DMS79 (cell line): ENCODE measurements at regions not wholly inside any gene's neighbourhood (a gene's known extent, or its start where the extent isn't known, plus 50 kb on each side); places are given as distances from the start of the nearest gene placed in this dataset.

ENCODE experiments used
- DNase-seq: peaks from one replicate; lab custom pipeline; 2025; lab: John Stamatoyannopoulos, UW

DNA sequence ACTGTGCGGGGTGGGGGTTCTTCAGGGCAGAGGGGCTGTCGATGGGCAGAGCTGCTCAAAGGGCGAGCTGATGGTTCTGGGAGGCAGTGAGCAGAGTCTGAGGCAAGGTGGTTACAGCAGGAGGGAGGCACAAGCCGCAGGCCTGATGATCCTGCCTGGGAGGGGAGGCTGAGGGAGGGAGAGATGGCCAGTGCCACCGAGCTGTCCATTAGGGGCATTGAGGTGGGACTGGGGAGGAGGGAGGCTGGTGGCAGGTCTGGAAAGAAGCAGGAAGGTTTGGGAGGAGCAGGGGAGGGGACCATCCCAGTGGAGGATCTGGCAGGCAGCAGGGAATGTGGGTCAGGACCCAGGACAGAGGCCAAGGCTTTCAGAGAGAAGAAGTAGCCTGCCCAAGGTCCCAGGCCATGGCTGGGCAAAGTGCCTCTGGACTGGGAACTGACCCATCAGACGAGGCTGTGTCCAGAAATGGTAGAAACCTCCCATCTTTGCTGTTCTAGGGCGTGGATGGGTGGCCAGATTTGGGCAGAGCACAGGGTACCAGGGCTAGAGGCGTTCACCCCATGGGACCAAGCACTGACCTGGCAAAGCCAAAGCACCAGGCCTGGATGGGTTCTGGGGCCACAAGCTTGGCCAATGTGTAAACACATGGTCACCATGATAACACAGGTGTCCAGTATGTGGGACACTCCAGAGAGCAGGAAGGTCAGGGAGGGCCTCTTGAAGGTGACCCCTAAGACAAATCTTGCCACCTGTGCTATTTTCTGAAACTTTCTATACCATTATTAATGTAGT lies 55.5 kb downstream of the INHBB start:
- no peak for DNase-seq

DNA sequence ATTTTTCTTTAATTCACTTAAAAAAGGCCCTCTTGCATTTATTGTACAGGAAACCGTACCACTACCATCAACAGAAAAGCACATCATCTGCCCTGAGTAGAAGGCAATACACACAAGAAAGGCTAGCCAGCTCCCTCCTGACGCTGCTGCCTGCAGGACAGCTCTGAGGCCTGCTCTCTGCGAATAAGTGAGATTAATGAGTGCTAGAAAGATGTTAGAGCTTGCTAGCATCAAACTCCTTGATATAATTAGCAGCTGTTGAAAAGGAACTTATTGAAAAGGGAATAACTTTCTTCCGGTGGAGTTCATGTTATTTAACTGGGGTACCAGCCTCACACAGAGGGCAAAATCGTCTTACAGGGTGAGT lies 56.1 kb downstream of the INHBB start:
- no peak for DNase-seq

DNA sequence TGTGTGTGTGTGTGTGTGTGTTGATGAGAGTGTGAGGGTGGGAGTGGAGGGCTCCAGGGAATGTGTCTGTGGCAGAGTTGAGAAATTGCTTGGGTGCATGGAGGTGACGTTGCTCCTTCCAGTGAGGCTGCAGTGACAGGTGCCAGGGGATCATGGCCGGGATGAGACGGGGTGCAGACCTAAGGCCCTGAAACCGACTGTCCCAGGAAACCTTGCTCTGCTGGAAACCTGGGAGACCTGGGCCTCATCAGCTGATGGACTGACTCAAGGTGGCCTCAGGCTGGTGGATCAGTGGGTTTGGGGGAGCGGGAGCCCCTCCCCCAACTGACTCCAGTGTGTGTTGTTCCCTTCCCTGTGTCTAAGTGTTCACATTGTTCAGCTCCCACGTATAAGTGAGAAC lies 56.6 kb downstream of the INHBB start:
- no peak for DNase-seq

DNA sequence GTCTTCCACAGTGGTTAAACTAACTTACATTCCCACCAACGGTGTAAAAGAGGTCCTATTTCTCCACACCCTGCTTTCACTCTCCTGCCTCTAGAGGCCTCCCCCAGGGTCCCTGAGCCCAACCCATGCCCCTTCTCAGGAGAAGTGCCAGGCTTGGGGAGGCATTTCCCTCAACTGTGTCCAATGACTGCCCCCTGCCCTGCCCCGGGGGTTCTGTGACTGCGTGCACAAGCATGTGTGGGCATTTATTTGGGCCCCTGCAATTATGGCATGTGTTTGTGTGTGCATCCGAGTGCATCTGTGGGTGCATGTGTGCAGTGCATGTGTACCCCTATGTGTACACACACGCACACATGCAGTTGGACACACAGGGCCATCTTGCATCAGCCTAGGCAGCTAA lies 57.3 kb downstream of the INHBB start:
- DNase-seq: no peak

DNA sequence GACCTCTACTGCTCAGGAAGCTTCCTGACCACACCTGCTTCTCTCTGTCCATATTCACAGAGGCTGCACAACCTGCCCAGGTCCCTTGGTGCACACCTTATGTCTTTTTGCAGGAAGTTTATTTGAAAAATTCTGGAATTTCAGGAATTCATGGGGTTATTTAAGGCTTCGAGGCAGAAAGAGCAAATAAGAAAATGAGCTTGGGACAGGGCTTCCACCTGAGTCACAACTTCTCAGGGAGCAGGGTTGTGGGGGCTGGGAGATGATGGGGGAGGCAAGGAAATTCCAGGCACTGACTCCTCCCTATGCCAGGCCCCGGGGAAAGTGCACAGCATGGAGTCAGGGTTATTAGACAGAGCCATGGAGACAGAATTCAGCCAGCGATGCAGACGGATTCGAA lies 57.7 kb downstream of the INHBB start:
- DNase-seq: no peak

DNA sequence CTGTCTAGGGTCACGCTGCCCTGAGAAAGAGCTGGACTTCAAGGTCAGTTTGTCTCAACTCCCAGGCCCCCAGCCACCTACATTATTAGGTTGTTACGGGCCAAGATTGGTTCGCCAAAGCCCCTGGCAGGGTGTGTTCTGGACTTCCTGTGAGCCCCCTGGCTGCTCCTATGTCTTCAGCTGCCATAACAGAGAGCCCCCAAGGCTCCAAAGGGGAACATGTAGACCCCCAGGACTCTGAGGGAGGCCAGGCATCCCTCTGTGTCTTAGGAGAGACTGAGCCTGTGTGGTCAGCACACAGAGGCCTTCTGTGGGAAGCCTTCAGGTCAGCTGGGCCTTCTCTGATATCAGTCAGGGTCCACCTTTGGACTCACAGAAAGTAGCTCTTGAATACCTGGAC lies 58.3 kb downstream of the INHBB start:
- no peak for DNase-seq

DNA sequence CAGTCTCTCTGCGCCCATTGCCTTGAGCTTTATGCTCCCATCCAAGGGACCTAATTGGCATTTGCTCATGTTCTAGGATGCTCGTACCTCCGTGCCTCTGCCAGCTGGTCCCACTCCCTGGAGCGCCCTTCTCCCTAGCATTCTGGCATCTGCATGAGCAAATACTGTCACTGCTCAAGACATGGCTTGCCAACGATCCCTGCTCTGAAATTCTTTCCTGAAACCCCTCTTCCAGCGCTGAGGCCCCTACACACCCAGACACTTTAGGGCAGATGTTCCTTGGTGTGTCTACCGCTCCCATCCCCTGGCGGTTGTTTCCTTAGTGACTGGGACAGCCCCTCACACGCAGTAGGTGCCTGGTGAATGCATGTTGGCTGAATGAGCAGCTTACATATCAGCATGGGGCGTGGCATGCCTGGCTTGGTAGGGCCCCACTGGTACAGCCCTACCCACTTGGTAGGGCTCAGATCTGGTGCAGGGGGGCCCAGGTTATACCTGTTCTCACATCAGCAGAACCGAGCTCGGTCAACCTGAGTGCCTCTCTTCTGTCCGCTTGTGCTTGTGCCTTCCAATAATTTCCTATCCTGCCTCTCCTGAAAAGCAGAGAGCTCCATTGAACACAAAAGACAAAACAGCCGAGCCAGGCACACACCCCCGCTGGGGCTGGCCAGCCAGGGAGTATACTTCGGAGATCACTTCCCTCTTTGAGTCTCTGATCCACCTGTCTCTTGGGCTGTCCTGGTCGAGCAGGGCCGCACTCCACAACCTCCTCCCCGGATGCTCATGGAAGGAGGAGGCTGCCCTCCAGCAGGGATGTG lies 59.2 kb downstream of the INHBB start:
- DNase-seq: no peak

DNA sequence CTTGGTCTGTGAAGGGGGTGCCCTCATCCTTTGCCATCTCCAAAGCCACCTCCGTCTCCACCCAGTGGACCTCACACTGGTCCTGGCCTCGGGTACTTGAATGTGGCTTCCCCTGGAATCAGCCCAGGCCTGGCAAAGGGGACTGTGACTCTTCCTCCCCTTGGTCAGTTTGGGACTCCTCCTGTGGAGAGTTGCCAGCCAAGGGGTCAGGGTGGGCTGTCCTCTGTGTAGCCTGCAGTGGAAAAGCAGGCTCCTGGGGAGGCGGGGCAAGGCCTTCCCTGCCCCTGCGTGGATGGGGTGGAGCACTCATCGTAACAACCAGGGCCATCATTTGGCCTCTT lies 59.8 kb downstream of the INHBB start:
- DNase-seq: no peak

DNA sequence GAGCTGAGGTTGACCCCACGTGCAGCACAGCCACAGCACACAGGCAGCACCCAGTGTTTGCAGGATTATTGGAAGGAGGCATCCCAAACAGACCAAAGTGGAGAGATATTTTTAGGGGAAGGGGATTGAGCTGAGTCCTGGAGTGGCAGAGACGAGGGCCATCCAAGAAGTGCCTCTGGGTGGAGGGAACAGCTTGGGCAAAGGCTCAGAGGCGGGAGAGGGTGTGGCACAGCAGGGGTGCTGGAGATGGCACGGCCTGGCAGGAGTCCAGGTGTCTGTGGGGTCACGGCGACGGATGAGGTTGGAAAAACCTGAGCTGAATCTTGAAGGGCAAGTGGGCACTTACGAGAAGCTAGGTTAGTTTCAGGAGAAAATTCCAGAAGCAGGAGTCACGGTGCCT lies 60.6 kb downstream of the INHBB start:
- DNase-seq: no peak

DNA sequence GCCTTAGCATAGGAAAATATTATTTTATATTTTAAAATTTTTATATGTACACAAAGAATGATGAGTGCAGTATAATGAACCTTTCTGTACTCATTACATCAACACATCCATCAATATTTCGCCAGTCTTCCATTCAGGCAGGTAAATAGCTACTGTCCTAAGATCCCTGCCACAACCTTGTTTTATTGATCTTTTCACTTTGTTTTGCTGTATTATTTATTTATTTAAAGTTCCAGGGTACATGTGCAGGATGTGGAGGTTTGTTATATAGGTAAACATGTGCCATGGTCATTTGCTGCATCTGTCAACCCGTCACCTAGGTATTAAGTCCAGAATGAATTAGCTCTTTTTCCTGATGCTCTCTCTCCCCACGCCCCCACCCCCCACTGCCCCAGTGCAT lies 64.6 kb downstream of the INHBB start:
- no peak for DNase-seq

DNA sequence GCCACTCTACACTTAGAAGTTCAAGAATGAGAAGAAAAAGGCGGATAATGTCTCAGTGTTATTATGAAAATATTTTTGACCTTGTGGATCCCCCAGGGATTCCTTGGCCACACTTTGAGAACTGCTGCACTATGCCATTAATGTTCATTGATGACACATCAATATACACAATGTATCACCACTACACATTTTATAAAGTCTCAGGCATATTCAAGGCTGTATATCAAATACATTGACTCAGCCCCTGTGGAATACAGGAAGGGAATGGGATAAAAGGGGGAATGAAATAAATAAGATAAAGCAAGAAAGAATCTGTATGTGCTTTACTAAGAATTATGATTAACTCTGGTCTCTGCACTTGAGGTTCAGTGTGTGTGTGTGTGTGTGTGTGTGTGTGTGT lies 69.1 kb downstream of the INHBB start:
- no peak for DNase-seq

DNA sequence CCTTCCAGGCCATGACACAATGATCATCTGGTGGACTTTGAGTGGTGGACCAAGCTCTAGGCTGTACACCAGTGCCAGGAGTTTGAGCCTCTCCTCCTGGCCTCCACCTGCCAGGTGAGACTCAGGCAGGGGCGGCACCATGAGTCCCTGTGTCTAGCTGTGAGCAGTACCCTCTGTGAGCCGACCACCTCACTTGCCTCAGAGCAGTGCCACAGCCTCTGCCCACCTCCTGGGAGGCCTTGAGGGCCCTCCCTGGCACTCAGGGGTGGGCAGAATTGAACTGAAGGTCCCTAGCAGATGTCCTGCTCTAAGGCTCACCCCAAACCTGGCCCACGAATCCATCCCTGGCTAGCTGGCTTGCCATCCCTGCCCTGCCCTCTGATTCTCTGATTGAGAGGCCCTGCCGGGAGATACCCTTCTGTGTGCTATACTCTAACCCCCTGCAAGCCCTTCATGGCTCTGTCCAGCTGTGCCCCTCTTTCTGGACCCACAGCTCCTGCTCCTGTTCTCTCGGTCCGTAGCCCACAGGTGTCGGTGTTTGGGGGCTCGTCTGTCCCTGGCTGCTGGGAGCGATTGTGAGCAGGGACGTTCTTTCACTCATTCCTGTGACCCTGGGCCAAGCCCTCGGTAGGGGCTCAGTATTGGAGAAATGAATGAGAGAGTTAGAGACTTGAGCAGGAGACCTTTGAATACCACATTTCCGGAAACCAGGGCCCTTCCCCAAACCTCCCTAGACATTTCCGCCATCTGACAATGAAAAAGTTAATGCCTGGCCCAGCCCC lies 70.0 kb downstream of the INHBB start:
- DNase-seq: no peak

DNA sequence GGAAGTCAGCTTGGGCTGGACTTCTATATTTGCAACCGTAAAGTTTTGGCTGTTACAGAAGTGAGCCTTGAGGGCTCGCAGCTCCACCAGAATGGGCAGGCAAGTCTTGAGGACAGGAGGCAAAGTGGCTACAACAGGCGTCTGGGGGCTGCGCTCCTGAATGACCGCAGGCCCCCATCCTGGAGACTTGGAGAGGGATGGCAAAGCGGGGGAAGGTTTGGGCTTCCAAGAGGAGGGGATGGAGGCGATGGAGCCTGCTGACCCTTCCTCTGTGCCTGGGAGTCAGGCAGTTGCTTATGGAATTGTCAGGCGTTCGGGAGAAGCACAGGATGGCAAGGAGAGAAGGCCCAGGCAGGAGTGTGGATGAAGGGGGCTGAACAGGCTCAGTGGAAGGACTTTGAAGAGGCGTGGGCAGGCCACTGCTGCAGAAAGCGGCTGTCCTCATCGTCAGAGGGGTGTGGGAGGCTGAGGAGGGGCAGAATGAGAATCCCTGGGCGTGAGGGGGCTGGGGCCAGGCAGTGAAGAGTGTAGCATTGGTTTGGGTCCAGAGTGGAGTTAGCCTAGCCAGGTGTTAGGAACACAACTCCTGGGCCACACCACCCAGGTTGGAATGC lies 72.3 kb downstream of the INHBB start:
- no peak for DNase-seq

DNA sequence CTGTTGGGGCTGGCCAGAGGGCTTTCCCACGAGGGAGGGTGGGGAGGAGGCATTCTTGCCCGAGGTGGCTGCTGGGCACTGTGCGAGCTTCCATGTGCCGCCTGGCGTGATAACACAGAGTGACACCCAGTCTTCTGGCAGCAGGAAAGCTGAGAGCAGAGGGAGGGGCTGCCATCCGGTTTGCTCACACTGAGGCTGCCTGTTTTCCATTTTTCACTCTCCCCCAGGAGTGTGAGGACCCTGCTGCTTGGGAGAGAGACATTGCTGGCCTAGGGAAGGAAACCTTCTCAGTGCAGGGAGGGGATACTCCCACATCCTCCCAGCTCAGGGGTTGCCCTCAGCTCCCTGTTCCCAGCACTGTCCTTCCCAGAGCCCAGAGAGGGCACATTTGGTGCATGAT lies 73.1 kb downstream of the INHBB start:
- DNase-seq: no peak

DNA sequence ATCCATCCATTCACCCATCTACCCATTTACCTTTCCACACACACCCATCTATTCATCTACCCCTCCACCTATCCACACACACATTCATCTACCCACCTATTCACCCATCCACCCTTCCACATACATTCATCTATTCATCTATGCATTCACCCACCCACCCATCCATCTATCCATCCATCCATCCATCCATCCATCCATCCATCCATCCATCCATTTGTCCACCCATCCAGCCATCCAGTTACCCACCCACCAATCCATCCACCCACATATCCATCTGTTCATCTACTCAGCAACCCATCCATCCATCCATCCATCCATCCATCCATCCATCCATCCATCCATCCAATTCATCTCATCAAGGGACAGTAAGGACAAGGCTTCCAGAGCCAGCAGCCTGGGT lies 74.0 kb downstream of the INHBB start:
- no peak for DNase-seq

DNA sequence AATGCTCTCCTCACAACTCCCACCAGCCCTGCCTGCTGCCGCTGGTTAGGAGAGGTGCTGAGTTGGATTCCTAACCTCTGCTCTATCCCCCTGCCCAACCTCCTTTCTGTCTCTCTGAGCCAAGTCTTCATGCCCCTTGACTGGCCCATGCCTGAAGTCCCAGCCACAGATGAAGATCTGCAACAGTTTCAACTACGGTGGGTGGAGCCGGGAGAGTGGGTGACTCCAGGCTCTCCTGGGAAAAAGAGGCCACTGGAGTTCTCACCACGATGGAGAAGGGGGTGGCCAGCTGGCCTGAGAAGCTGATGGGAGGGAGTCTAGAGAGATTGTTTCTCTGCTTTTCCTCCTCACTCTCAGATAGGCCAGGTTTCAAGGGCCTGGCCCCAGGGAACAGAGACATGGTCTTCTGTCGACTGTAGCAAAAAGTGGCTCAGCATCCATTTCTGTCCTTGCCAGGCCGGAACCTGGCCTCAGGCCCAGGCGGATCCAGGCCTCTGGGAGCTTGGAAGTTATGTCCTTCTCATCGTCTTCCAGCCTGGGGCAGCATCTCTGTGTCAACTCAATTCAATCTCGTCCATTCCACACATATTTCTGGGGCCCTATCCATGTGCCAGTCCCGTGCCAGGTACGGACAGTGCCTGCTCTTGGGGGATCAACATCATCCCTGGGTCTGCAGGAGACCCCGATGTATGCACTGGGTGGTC lies 75.3 kb downstream of the INHBB start:
- DNase-seq: no peak

DNA sequence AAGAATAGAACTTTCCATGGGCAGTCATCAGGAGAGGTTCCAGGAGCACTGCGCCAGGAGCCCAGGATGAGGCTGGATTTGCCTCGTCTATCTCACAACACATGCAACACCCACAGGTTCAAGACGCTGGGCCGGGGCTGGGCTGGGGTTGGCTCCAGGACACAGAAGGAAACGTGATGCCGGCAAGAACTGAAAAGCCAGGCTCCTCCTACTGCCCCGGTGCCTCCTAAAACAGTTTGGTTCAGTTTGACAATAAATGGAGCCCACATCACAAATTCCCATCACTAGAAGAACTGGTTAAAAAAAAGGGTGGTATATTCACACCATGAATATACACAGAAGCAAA lies 75.9 kb downstream of the INHBB start:
- no peak for DNase-seq

DNA sequence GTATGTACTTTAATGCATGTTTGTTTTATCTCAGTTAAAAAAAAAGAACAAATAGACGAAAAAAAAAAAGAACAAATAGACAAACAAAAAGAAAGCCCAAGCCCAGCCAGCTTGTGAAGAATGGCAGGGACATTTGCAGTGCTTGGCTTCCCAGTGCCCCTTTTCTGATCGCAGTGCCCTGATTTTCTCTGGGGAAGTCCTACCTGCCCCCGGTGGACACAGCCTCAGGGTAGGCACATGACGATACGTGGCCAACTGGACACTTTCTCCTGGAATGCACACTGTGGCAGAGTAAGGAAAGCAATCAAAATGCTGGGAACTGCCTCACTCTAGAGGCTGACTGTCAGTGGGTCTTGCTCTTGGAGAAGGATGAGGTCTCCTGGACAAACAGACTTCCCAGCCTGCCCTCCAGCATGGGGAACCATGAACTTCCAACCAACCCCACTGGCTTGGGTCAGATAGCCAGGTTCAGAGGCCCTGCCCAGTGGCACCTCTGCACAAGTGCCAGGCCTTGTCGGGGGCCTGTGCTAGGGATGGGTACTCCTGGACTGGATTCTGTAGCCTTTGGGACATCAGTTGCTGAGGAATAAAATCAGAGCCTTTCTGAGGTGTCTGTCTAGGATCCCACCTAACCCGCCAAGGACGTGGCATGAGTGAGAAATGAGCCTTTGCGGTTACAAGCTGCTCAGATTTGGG lies 76.7 kb downstream of the INHBB start:
- DNase-seq: no peak

DNA sequence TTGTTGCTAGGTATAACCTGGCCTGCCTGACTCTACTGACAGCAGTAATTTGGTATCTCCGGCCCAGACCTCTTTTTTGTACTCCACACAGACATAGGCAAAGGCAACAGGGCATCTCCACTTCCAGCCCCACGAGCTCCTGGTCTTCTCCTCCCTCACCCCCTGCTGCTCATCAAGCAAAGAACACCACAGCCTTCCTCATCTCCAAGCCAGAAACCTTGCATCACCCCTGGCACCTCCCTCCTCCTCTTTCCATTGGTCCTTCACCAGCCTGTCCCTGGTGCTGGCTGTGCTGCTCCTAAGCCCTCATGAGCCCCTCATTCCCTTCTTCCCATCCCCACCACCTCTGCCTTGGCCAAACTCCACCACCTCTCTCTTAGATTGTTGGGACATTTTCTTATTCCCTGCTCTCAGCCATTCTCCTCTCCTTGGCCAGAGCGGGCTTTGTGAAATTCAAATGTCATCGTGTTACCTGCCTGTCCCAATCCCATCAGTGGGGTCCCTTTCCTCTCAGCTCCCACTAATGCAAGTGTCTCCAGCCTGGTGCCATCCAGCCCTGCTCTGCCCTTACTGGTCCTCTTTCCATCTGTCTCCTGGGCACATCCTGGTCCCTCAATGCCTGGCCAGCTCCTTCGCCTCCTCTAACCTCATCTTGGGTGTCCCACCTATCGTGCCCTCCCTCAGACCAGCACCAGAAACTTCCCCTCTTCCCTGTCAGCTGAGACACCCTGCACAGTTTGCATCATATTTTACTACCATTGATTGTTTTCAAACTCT lies 77.4 kb downstream of the INHBB start:
- DNase-seq: no peak

DNA sequence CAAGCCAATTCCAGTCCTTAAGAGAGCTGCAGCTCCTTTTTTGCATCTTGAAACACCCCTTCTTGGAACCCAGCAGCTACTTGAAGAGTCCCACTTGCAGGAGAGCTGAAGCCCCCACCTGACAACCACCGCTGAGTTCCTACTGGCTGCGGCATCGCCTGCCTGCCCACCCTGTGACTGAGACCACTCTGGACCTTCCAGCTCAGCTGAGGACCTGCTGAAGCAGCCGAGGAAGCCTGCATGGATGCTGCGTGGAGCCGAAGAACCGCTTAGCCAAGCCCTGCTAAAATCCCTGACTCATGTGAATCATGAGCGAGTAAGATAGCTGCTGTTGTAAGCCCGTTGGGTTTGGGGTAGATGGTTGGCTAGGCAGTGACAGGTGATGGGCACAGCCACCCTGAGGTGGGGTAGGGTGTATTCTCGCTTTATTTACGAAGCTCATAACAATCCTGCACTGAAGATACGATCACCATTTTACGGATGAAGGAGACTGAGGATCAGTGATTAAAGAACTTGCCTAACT lies 78.4 kb downstream of the INHBB start:
- DNase-seq: no peak
